Stimulated activated naive B cell treated with anti-CD40 and anti-IgM and Interleukin-4, amounts not matched to agents 10 μg/mL and 1 μg/mL and 100 μg/mL, for 72 hours (primary cell): ENCODE measurements at regions not wholly inside any gene's neighbourhood (a gene's known extent, or its start where the extent isn't known, plus 50 kb on each side); places are given as distances from the start of the nearest gene placed in this dataset.

Experiments used
- ATAC-seq, 2 donors: fragments of 150-1000 bp; cut with Tn5 transposase; replicated peaks; 2 replicates each; pipeline ENCODE4 v1.10.0; 2021; ENCODE audit warnings: moderate library complexity in 1 of 2
- DNase-seq: peaks from one replicate; pipeline ENCODE4 v3.0.0; 2021
- H3K27ac Mint-ChIP-seq: one replicate; pipeline ENCODE4 v1.8.0; 2022; ENCODE audit warnings: mild to moderate bottlenecking, mixed read lengths
- H3K27me3 Mint-ChIP-seq, 2 donors: one replicate each; pipeline ENCODE4 v1.8.0; 2022; ENCODE audit warnings: mixed read lengths in 2 of 2
- H3K36me3 Mint-ChIP-seq, 2 donors: one replicate each; pipeline ENCODE4 v1.8.0; 2022; ENCODE audit warnings: mixed read lengths in 2 of 2, mild to moderate bottlenecking in 1 of 2
- H3K4me1 Mint-ChIP-seq, 2 donors: one replicate each; pipeline ENCODE4 v1.8.0; 2022; ENCODE audit warnings: mixed read lengths in 2 of 2, mild to moderate bottlenecking in 1 of 2
- H3K4me3 Mint-ChIP-seq, 2 donors: one replicate each; pipeline ENCODE4 v1.8.0; 2022; ENCODE audit warnings: mild to moderate bottlenecking in 2 of 2, mixed read lengths in 2 of 2, moderate library complexity in 1 of 2
- H3K9me3 Mint-ChIP-seq, 2 donors: one replicate each; pipeline ENCODE4 v1.8.0; 2022; ENCODE audit warnings: mixed read lengths in 2 of 2, mild to moderate bottlenecking in 1 of 2

- Mint-ChIP-seq H3K4me3 (no peak overlapping the region), H3K4me1 (no peaks in the 10 kb centered on the region), H3K9me3 (peaks cover 0 to 2% of the 10 kb centered on the region in 2 donors), H3K36me3 (no peaks in the 10 kb centered on the region), H3K27ac (no peak overlapping the region), H3K27me3 (no peaks in the 10 kb centered on the region)
- no peak for ATAC-seq
- DNase-seq: no peak
Observed at GRCh38 chr4:89618151-89618550, 218.8 kb downstream of the SNCA start.

- no peak for DNase-seq
- H3K4me1 Mint-ChIP-seq: no peaks in the 10 kb centered on the region
- ATAC-seq: no peak
Observed at GRCh38 chr4:89617317-89617716, 219.6 kb downstream of the SNCA start.

GRCh38 chr4:89616382-89616781, 220.6 kb downstream of the SNCA start:
- H3K36me3 Mint-ChIP-seq: no peaks in the 10 kb centered on the region
- no peak overlapping the region for H3K27ac Mint-ChIP-seq
- DNase-seq (no peak), ATAC-seq (no peak)
- no peaks in the 10 kb centered on the region for H3K27me3 Mint-ChIP-seq
- no peak overlapping the region for H3K4me3 Mint-ChIP-seq
- peaks cover 2 to 4% of the 10 kb centered on the region in 2 donors for H3K9me3 Mint-ChIP-seq
- H3K4me1 Mint-ChIP-seq: no peaks in the 10 kb centered on the region

More at GRCh38 chr4:89617317-89617716, 219.6 kb downstream of the SNCA start:
- no peak overlapping the region for H3K27ac Mint-ChIP-seq
- peaks cover 2 to 4% of the 10 kb centered on the region in 2 donors for H3K9me3 Mint-ChIP-seq
- H3K4me3 Mint-ChIP-seq: no peak overlapping the region
- no peaks in the 10 kb centered on the region for H3K36me3 Mint-ChIP-seq
- H3K27me3 Mint-ChIP-seq: no peaks in the 10 kb centered on the region

- peaks cover 2 to 4% of the 10 kb centered on the region in 2 donors for H3K9me3 Mint-ChIP-seq
- H3K4me3 Mint-ChIP-seq: no peak overlapping the region
- H3K27me3 Mint-ChIP-seq: no peaks in the 10 kb centered on the region
- H3K36me3 Mint-ChIP-seq: peaks cover 0 to 2% of the 10 kb centered on the region in 2 donors
- H3K27ac Mint-ChIP-seq: no peak overlapping the region
- DNase-seq (no peak), ATAC-seq (no peak)
- no peaks in the 10 kb centered on the region for H3K4me1 Mint-ChIP-seq
Observed at GRCh38 chr4:89615051-89615450, 221.9 kb downstream of the SNCA start.

DNA sequence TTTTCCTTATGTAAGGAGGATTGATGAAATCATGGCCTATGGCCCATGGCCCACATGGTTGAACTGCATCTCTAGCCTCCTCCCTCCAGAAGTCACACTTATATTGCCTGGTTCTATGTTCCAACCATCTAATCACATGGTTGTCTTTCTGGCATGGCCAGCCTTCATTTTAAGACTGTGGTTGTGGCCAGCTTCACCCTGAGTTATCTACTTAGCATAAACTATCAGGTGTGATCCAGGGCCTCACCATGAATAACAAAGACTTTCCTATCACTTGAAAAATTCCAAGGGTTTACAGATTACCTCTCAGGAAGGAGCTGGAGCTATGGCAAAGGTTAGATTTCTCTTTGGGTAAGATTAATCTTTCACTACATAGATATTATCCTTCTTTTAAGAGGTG, 222.8 kb downstream of the SNCA start:
- ATAC-seq (no peak), DNase-seq (no peak)
- no peak overlapping the region for H3K4me3 Mint-ChIP-seq
- no peak overlapping the region for H3K27ac Mint-ChIP-seq
- H3K4me1 Mint-ChIP-seq: no peaks in the 10 kb centered on the region
- no peaks in the 10 kb centered on the region for H3K27me3 Mint-ChIP-seq
- peaks cover 2 to 4% of the 10 kb centered on the region in 2 donors for H3K9me3 Mint-ChIP-seq
- peaks cover 0 to 2% of the 10 kb centered on the region in 2 donors for H3K36me3 Mint-ChIP-seq

- Mint-ChIP-seq H3K27me3 (no peaks in the 10 kb centered on the region), H3K4me3 (no peak overlapping the region), H3K4me1 (no peaks in the 10 kb centered on the region), H3K27ac (no peak overlapping the region), H3K36me3 (peaks cover 0 to 2% of the 10 kb centered on the region in 2 donors), H3K9me3 (peaks cover 2 to 4% of the 10 kb centered on the region in 2 donors)
- DNase-seq (no peak), ATAC-seq (no peak)
Observed at GRCh38 chr4:89610236-89610635, 226.7 kb downstream of the SNCA start.

DNA sequence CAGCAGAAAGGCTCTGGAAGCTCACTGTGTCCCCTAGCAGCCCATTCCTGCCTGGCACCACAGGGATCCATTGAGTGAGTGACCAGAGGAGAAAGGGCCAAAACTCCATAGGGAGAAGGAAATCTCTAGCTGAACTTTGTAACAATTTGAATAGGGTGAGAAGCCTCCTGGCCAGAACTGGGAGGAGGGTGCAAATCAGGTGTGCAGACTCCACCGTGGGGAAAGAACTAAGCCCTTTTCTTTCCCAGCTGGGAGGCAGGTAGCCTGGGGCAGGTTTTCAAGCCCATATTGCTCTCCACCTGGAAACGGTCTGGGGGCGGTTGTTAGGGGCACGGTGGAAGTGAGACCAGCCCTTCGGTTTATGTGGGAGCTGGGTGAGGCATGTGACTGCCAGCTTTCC, 227.2 kb downstream of the SNCA start:
- no peak overlapping the region for H3K27ac Mint-ChIP-seq
- H3K4me3 Mint-ChIP-seq: no peak overlapping the region
- no peaks in the 10 kb centered on the region for H3K27me3 Mint-ChIP-seq
- DNase-seq (no peak), ATAC-seq (no peak)
- H3K36me3 Mint-ChIP-seq: peaks cover 0 to 2% of the 10 kb centered on the region in 2 donors
- peaks cover 2 to 4% of the 10 kb centered on the region in 2 donors for H3K9me3 Mint-ChIP-seq
- H3K4me1 Mint-ChIP-seq: no peaks in the 10 kb centered on the region

DNA sequence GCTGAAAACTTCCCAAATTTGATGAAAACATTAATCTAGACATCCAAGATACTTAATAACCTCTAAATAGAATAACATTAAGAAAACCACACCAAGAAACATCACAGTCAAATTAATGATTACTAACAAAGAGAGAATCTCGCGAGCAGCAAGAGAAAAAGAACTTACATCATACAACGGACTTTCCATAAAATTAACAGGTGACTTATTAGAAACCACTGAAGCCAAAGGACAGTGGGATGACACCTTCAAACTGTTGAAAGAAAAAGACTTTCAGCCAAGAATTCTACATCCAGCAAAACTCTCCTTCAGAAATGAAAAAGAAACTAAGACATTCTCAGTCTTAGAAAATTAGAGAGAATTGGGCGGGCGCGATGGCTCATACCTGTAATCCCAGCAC, 232.0 kb downstream of the SNCA start:
- H3K4me1 Mint-ChIP-seq: no peaks in the 10 kb centered on the region
- no peak overlapping the region for H3K27ac Mint-ChIP-seq
- no peaks in the 10 kb centered on the region for H3K36me3 Mint-ChIP-seq
- DNase-seq: no peak
- no peak for ATAC-seq
- H3K4me3 Mint-ChIP-seq: no peak overlapping the region
- peaks cover 0 to 2% of the 10 kb centered on the region in 2 donors for H3K9me3 Mint-ChIP-seq
- peaks cover 0 to 5% of the 10 kb centered on the region in 2 donors for H3K27me3 Mint-ChIP-seq

DNA sequence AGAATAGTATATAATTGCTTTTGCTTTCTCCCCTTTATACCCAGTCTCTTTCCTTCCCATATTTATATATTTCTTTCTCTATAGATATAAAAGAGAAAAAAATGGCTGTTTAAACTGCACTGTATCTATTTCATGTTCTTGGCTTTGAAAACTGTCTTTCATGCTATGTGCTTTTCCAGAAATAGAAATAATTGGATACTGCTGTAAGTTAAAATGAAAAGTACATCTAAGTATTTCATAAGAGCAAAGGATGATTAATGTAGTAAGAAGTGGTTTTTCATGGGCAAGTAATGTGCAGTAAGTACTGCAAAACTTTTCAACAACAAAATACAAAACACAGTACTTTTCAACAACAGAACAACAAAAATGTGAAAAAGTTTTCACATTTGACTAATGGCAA, 237.9 kb downstream of the SNCA start:
- ATAC-seq (no peak), DNase-seq (no peak)
- Mint-ChIP-seq H3K27me3 (peaks cover 0 to 10% of the 10 kb centered on the region in 2 donors), H3K36me3 (no peaks in the 10 kb centered on the region), H3K27ac (no peak overlapping the region), H3K4me3 (no peak overlapping the region), H3K9me3 (no peaks in the 10 kb centered on the region), H3K4me1 (no peaks in the 10 kb centered on the region)

DNA sequence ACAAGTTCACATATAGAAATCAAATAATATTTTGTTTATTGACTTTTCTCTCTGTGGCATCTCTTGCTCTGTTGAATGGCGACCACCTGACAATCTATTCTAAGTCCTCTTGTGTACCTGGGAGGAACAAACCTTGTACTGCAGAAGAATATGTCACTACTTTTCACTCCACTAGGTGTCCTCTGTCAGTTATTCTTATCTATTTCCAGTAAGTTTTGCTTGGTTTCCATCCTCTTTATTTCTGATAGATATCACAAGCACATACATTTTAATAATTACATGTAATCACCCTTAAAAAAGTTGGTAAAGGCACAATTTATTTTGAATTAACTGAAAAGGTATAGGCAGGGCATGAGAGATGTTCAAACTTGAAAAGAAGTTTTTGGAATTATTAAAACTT, 238.4 kb downstream of the SNCA start:
- Mint-ChIP-seq H3K27me3 (peaks cover 0 to 9% of the 10 kb centered on the region in 2 donors), H3K4me3 (no peak overlapping the region), H3K36me3 (no peaks in the 10 kb centered on the region), H3K9me3 (no peaks in the 10 kb centered on the region), H3K4me1 (no peaks in the 10 kb centered on the region), H3K27ac (no peak overlapping the region)
- DNase-seq (no peak), ATAC-seq (no peak)

- Mint-ChIP-seq H3K27ac (no peak overlapping the region), H3K36me3 (no peaks in the 10 kb centered on the region), H3K4me1 (no peaks in the 10 kb centered on the region), H3K9me3 (peaks cover 3 to 4% of the 10 kb centered on the region in 2 donors), H3K4me3 (no peak overlapping the region), H3K27me3 (peaks cover 0 to 5% of the 10 kb centered on the region in 2 donors)
- DNase-seq (no peak), ATAC-seq (no peak)
Observed at GRCh38 chr4:89595125-89595789, 241.7 kb downstream of the SNCA start.

- Mint-ChIP-seq H3K27me3 (no peaks in the 10 kb centered on the region), H3K9me3 (peaks cover 3 to 4% of the 10 kb centered on the region in 2 donors), H3K27ac (no peak overlapping the region), H3K4me1 (no peaks in the 10 kb centered on the region), H3K36me3 (no peaks in the 10 kb centered on the region), H3K4me3 (no peak overlapping the region)
- DNase-seq: no peak
- no peak for ATAC-seq
Observed at GRCh38 chr4:89590128-89590527, 246.8 kb downstream of the SNCA start.

DNA sequence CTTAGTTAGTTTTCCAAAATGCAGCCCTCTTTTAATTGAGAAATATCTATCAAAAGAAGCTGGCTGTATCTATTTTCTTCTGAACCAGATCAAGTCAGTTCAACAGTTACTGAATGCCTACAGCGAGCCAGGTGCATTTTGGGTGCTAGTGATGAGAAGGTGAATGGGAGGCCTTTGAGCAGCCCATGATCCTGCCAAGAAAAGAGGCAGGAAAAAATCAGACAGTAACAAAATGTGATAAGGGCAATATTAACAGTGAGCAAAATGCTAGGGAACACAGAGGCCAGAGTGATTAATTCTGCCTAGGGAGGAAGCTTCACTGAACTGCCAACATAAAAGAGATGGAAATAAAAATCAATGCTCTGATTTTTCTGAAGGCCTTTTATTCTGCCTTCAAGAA, 248.5 kb downstream of the SNCA start:
- Mint-ChIP-seq H3K4me1 (no peaks in the 10 kb centered on the region), H3K9me3 (peaks cover 3 to 4% of the 10 kb centered on the region in 2 donors), H3K27me3 (no peaks in the 10 kb centered on the region), H3K27ac (no peak overlapping the region), H3K36me3 (no peaks in the 10 kb centered on the region), H3K4me3 (no peak overlapping the region)
- DNase-seq (no peak), ATAC-seq (no peak)

DNA sequence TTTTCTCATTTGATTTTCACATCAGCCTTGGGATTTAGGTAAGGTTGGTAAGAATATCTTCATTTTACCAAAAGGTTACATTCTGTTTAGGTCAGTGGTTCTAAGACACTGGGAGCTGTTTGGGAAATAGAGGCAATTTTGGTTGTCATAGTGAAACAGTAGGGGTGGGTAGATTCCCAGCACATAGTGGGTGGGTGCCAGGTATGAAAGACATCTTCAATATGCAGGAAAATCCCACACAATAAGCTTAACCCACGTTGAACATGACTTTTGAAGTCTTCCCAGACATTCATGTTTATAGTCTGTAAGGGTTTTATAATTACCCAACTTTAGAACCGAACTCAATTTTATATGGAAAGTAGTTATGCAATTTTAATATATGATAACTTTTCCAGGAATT, 249.6 kb downstream of the SNCA start:
- H3K27me3 Mint-ChIP-seq: no peaks in the 10 kb centered on the region
- H3K36me3 Mint-ChIP-seq: no peaks in the 10 kb centered on the region
- no peak overlapping the region for H3K4me3 Mint-ChIP-seq
- peaks cover 3 to 4% of the 10 kb centered on the region in 2 donors for H3K9me3 Mint-ChIP-seq
- DNase-seq (no peak), ATAC-seq (no peak)
- no peak overlapping the region for H3K27ac Mint-ChIP-seq
- no peaks in the 10 kb centered on the region for H3K4me1 Mint-ChIP-seq

GRCh38 chr4:89586864-89587263, 250.1 kb downstream of the SNCA start:
- no peak overlapping the region for H3K4me3 Mint-ChIP-seq
- DNase-seq (no peak), ATAC-seq (no peak)
- H3K9me3 Mint-ChIP-seq: peaks cover 3 to 4% of the 10 kb centered on the region in 2 donors
- H3K27ac Mint-ChIP-seq: no peak overlapping the region
- H3K4me1 Mint-ChIP-seq: no peaks in the 10 kb centered on the region
- no peaks in the 10 kb centered on the region for H3K36me3 Mint-ChIP-seq
- no peaks in the 10 kb centered on the region for H3K27me3 Mint-ChIP-seq
